ENCODE measurements at regions not wholly inside any gene's neighbourhood (a gene's known extent, or its start where the extent isn't known, plus 50 kb on each side); places are given as distances from the start of the nearest gene placed in this dataset.
A peak's percentile ranks its signal among the peaks of the same experiment; 100 is the strongest.

DNA sequence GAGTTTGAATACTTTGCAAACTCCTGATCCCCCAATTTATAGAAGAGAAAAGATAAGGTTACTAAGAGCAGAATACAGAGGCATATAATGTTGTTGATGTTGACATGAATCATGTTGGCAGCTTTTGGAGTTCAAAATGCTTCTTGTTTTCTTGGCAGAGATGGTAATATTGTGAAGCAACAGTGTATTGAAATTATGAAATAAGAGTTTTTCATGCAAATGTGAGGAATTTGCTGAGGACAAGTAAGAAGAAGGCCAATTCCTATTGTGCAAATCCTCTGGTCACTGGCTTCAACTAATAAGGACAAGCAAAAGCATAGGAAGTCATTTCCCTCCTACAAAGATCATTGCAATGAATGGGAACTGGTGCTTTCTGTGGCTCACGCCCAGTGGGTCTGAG lies 126.9 kb upstream of the CHL1 start:
- DNase-seq (ENCODE audit: extremely low read depth, low read depth), result peak; percentile 0
- TF ChIP-seq, protein P1, sequence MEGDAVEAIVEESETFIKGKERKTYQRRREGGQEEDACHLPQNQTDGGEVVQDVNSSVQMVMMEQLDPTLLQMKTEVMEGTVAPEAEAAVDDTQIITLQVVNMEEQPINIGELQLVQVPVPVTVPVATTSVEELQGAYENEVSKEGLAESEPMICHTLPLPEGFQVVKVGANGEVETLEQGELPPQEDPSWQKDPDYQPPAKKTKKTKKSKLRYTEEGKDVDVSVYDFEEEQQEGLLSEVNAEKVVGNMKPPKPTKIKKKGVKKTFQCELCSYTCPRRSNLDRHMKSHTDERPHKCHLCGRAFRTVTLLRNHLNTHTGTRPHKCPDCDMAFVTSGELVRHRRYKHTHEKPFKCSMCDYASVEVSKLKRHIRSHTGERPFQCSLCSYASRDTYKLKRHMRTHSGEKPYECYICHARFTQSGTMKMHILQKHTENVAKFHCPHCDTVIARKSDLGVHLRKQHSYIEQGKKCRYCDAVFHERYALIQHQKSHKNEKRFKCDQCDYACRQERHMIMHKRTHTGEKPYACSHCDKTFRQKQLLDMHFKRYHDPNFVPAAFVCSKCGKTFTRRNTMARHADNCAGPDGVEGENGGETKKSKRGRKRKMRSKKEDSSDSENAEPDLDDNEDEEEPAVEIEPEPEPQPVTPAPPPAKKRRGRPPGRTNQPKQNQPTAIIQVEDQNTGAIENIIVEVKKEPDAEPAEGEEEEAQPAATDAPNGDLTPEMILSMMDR (IDR thresholded peaks at IDR 0.05; ENCODE audit: low read depth, low read length), result no peak

DNA sequence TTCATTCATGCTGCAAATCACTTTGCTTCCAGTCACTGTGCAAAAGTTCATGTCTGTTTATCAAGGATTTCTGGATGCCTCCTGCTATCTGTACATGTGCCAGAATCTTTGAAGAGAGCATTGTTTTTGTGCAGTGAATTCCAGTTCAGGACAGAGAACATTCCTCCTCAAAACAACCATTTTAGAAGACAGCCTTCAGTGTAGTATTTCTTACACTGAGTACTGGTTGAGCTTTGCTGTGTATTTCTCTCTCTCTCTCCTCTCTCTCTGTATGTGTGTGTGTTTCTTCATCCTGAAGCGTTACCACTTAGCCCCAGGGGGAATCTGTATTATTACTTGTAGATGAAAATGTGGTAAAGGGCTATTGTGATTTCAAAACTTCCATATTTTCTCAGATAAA lies 123.8 kb upstream of the CHL1 start:
- TF ChIP-seq, protein P1 (IDR thresholded peaks at IDR 0.05; ENCODE audit: low read depth, low read length), result no peak
- no peak for DNase-seq (ENCODE audit: extremely low read depth, low read depth)

DNA sequence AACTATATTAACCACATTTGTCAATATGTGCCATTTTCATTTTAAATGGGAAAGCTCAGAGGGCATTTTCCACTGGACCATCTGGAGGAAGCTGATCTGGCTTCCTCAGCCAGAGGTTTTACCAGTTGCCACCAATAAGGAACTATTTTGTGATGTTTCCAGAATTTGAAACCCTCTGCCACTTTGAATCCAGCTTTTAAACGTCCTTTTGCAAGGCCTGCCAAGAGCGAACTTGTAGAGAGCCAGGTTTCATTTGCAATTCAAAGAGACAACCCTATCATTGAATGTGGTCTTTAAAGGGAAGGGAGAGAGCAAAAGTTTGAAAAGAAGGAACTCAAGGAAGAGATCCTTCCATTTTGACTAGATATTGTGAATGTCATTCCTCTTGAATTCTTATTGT lies 123.3 kb upstream of the CHL1 start:
- DNase-seq (ENCODE audit: extremely low read depth, low read depth), result no peak
- TF ChIP-seq, protein P1 (IDR thresholded peaks at IDR 0.05; ENCODE audit: low read depth, low read length), result no peak

DNA sequence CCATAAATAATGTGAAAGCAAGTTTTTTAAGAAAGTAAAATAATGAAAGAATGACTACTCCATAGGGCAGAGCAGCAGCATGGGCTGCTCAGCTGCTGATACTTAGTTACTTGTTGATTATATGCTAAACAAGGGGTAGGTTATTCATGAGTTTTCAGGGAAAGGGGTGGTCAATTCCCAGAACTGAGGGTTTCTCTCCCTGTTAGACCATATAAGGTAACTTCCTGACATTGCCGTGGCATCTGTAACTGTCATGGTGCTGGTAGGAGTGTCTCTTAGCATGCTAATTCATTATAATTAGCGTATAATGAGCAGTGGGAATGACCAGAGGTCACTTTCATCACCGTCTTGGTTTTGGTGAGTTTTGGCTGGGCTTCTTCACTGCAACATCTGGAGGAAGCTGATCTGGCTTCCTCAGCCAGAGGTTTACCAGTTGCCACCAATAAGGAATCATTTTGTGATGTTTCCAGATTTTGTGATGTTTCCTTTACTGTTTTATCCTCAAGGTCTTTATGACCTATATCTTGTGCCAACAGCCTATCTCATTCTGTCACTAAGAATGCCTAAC lies 121.8 kb upstream of the CHL1 start:
- TF ChIP-seq, protein P1 (IDR thresholded peaks at IDR 0.05; ENCODE audit: low read depth, low read length), result no peak
- no peak for DNase-seq (ENCODE audit: extremely low read depth, low read depth)

DNA sequence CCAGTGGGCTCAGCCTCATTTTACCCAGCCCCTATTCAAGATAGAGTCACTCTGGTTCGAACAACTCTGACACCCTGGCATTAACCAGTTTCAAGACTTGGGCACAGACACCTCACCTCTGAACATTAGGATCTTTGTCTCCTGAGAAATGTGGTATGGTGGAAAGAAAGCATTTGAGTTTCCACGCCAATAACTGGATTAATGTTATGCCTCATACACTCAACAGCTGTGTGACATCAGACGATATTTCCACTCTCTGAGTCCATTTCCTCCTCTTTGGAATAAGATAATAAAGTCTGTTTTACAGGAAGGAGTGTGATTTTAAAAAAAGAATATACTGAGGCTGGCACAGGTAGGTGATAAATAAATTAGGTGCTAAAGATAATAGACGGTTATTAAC lies 121.3 kb upstream of the CHL1 start:
- TF ChIP-seq, protein P1 (IDR thresholded peaks at IDR 0.05; ENCODE audit: low read depth, low read length), result no peak
- DNase-seq (ENCODE audit: extremely low read depth, low read depth), result no peak

DNA sequence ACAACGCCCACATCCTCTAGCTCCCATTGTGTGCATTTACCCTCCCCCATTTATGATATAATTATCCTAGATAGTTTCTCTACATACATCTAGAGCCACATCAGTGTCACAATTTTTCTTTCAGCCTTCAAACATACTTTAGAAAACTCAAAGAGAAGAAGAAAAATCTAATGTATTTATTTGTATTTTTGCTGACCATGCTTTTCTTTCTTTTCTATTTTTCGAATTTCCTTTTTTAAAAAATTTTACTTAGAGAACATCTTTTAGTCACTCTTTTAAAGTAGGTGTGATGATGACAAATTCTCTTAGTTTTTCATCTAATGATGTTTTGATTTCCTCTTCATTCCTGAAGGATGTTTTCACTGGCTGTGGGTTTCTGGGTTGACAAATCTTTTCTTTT lies 117.0 kb upstream of the CHL1 start:
- TF ChIP-seq, protein P1 (IDR thresholded peaks at IDR 0.05; ENCODE audit: low read depth, low read length), result no peak
- no peak for DNase-seq (ENCODE audit: extremely low read depth, low read depth)

DNA sequence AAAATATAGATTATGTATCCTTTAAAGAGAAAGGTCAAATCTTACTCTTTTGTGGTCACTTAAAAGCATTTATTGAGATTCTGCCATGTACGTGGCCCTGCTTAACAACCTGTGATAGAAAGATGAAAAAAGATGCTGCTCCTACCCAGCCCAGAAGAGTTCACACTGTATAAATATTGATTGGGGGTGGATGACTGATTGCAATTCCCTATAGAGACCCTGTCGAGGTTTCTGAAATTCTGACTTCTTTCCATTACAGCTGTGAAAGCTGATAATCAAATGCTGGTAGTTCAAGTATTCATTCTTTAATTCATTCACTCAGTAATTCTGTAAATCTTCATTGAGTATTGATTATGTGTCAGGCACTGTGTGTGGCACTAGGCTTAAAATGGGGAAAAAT lies 114.1 kb upstream of the CHL1 start:
- DNase-seq (ENCODE audit: extremely low read depth, low read depth), result no peak
- TF ChIP-seq, protein P1 (IDR thresholded peaks at IDR 0.05; ENCODE audit: low read depth, low read length), result no peak
